ENCODE measurements at regions not wholly inside any gene's neighbourhood (a gene's known extent, or its start where the extent isn't known, plus 50 kb on each side); places are given as distances from the start of the nearest gene placed in this dataset.

DNA sequence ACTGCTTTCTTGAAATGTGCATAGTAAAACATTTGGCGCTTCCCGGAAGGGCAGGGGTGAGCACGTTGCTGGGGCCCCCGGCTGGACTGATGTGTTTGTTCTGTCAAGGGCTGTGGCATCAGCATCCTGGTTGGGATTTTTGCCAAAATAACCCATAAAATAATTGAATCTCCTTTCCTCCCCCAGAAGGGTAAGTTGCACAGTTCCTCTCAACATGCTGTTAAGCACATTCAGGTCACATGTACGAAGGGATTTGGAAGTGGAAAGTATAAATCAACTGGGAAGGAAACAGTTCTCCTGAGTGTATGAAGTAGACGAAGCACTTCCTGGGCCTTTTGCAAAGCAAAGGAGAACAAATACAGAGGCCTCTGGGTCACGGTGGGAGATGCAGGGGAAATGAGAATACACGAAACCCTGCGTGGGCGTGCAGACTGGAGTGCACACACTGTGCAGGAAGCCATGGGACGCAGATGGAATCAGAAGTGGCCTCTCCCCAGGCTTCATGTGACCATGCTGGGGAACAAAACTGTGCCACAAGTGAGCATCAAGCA, 183.9 kb downstream of the LPIN1 start:
- TF ChIP-seq POLR2A (IDR thresholded peaks at IDR 0.05) (no peak), POLR2AphosphoS5 (IDR thresholded peaks at IDR 0.05; ENCODE audit: insufficient read depth in 1 of 2, low read depth in 1 of 2) (no peak)
- TF ChIP-seq, protein P1, sequence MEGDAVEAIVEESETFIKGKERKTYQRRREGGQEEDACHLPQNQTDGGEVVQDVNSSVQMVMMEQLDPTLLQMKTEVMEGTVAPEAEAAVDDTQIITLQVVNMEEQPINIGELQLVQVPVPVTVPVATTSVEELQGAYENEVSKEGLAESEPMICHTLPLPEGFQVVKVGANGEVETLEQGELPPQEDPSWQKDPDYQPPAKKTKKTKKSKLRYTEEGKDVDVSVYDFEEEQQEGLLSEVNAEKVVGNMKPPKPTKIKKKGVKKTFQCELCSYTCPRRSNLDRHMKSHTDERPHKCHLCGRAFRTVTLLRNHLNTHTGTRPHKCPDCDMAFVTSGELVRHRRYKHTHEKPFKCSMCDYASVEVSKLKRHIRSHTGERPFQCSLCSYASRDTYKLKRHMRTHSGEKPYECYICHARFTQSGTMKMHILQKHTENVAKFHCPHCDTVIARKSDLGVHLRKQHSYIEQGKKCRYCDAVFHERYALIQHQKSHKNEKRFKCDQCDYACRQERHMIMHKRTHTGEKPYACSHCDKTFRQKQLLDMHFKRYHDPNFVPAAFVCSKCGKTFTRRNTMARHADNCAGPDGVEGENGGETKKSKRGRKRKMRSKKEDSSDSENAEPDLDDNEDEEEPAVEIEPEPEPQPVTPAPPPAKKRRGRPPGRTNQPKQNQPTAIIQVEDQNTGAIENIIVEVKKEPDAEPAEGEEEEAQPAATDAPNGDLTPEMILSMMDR (IDR thresholded peaks at IDR 0.05), result no peak
